Endothelial cell of umbilical vein (primary cell): ENCODE measurements at regions not wholly inside any gene's neighbourhood (a gene's known extent, or its start where the extent isn't known, plus 50 kb on each side); places are given as distances from the start of the nearest gene placed in this dataset.

Experiments
- BruUV-seq: library from RNA; stranded (reverse); fragments of 400-500 nt; replicated peaks from 2 replicates; lab custom pipeline; 2021; lab: Mats Ljungman, UMichigan
- CTCF ChIA-PET: fragments of 300-600, 350-600 bp; sonication (Branson Sonifier 250); formaldehyde crosslinking; loops from one replicate; lab custom pipeline; 2021; ENCODE audit warnings: antibody characterized with exemption, inconsistent platforms; lab: Charles Lee
- POLR2A ChIA-PET: fragments of 300-600, 350-600 bp; sonication (Branson Sonifier 250); formaldehyde crosslinking; loops from one replicate; lab custom pipeline; 2021; ENCODE audit warnings: antibody characterized with exemption, inconsistent platforms; lab: Charles Lee
- DNase-seq: peaks from one replicate; pipeline ENCODE4 v3.0.0-alpha.2; 2011; ENCODE audit warnings: low read depth, low spot score
- FAIRE-seq: peaks from 2 replicates; lab custom pipeline; 2011; peaks lifted over from hg19 to GRCh38; lab: Jason Lieb, UNC
- H2AFZ ChIP-seq: 2 replicates; pipeline ENCODE4 v1.6.0; 2012; ENCODE audit warnings: low read depth, low read length, control low read depth, inconsistent platforms
- H3K27ac ChIP-seq: 2 replicates; pipeline ENCODE4 v1.5.1; 2011; ENCODE audit warnings: low read depth, mild to moderate bottlenecking, control low read depth, low read length, moderate library complexity; ENCODE audit not compliant: insufficient read depth
- H3K27me3 ChIP-seq, 2 experiments: 2 replicates each; pipeline versions ENCODE4 v1.6.0 to v1.6.1; 2011; ENCODE audit warnings: low read length in 2 of 2, mixed read lengths in 1 of 2; ENCODE audit not compliant: control insufficient read depth in 2 of 2, insufficient read depth in 2 of 2
- H3K36me3 ChIP-seq, 2 experiments: 2 replicates in 1 of 2; 3 replicates in 1 of 2; pipeline ENCODE4 v1.5.1; 2011; ENCODE audit warnings: low read length in 2 of 2, mild to moderate bottlenecking in 1 of 2, moderate library complexity in 1 of 2; ENCODE audit not compliant: control insufficient read depth in 2 of 2, insufficient read depth in 2 of 2; ENCODE audit errors: extremely low read depth in 1 of 2
- H3K4me1 ChIP-seq: 3 replicates; pipeline ENCODE4 v1.5.1; 2011; ENCODE audit warnings: mild to moderate bottlenecking, low read length; ENCODE audit not compliant: control insufficient read depth, insufficient read depth; ENCODE audit errors: extremely low read depth
- H3K4me2 ChIP-seq: 2 replicates; pipeline ENCODE4 v1.6.1; 2011; ENCODE audit warnings: low read length, control low read depth, mixed read lengths; ENCODE audit not compliant: insufficient read depth
- H3K4me3 ChIP-seq, 3 experiments: fragments of 200-600 bp in 1 of 3; sonication (generic), shearing (Covaris generic) in 1 of 3; replicated peaks in 1 of 3; 2 replicates each; pipeline ENCODE4 v1.5.1; 2011 to 2016; ENCODE audit warnings: control low read depth in 3 of 3, low read length in 3 of 3, mild to moderate bottlenecking in 2 of 3, inconsistent platforms in 1 of 3, low read depth in 1 of 3, moderate library complexity in 1 of 3; ENCODE audit not compliant: insufficient read depth in 1 of 3
- H3K79me2 ChIP-seq: 2 replicates; pipeline ENCODE4 v1.6.0; 2012; ENCODE audit warnings: low read length, inconsistent platforms; ENCODE audit not compliant: control insufficient read depth, insufficient read depth
- H3K9ac ChIP-seq: replicated peaks from 2 replicates; pipeline ENCODE3; 2011; ENCODE audit warnings: low read length, control low read depth; ENCODE audit not compliant: insufficient read depth; ENCODE audit errors: extremely low read depth
- H3K9me1 ChIP-seq: replicated peaks from 3 replicates; pipeline ENCODE4 v1.6.0; 2011; ENCODE audit warnings: mild to moderate bottlenecking, low read length; ENCODE audit not compliant: control insufficient read depth, insufficient read depth; ENCODE audit errors: extremely low read depth
- H3K9me3 ChIP-seq: replicated peaks from 2 replicates; pipeline ENCODE4 v1.5.1; 2012; ENCODE audit warnings: low read length, inconsistent platforms; ENCODE audit not compliant: control insufficient read depth, insufficient read depth
- H4K20me1 ChIP-seq: replicated peaks from 2 replicates; pipeline ENCODE3; 2011; ENCODE audit warnings: mild to moderate bottlenecking, low read length; ENCODE audit not compliant: control insufficient read depth, insufficient read depth; ENCODE audit errors: extremely low read depth
- CTCF ChIP-seq, 2 donors: IDR thresholded peaks; 1 replicate in 1 of 2; 2 replicates in 1 of 2; pipeline ENCODE4 v1.5.1; 2011; ENCODE audit warnings: low read length in 2 of 2, mild to moderate bottlenecking in 2 of 2, moderate library complexity in 2 of 2, control low read depth in 1 of 2, inconsistent platforms in 1 of 2, low read depth in 1 of 2; ENCODE audit not compliant: insufficient read depth in 1 of 2; ENCODE audit errors: extremely low read depth in 1 of 2
- EZH2 ChIP-seq: IDR thresholded peaks from 2 replicates; pipeline ENCODE4 v1.6.1; 2012; ENCODE audit warnings: borderline replicate concordance, low read depth, mild to moderate bottlenecking, moderate library complexity, low read length, inconsistent platforms; ENCODE audit not compliant: severe bottlenecking
- FOS ChIP-seq: IDR thresholded peaks from 2 replicates; pipeline ENCODE4 v1.6.1; 2011; ENCODE audit warnings: mild to moderate bottlenecking, low read length, moderate library complexity, borderline replicate concordance; ENCODE audit not compliant: insufficient read depth
- JUN ChIP-seq: IDR thresholded peaks from 2 replicates; pipeline ENCODE4 v1.6.1; 2011; ENCODE audit warnings: borderline replicate concordance, low read depth; ENCODE audit not compliant: insufficient read length, insufficient read depth
- MAX ChIP-seq: IDR thresholded peaks from 2 replicates; pipeline ENCODE4 v1.6.1; 2011; ENCODE audit not compliant: insufficient read depth, insufficient read length
- MYC ChIP-seq: IDR thresholded peaks from one replicate; pipeline ENCODE4 v1.6.1; 2011; ENCODE audit warnings: mild to moderate bottlenecking, low read depth, low read length
- POLR2A ChIP-seq: IDR thresholded peaks from 2 replicates; pipeline ENCODE4 v1.6.1; 2012; ENCODE audit warnings: low read depth, mild to moderate bottlenecking, control low read depth, low read length
- POLR2AphosphoS5 ChIP-seq: IDR thresholded peaks from 2 replicates; pipeline ENCODE4 v1.6.1; 2012; ENCODE audit warnings: low read depth, mild to moderate bottlenecking, control low read depth, low read length, moderate library complexity; ENCODE audit not compliant: insufficient read depth
- dilution Hi-C: fragments of 300-500 bp; cut with MboI; formaldehyde crosslinking; loops from one replicate; pipeline ENCODE4 v1.15.0; 2019; ENCODE audit warnings: low sequenced_read_pairs; ENCODE audit not compliant: extremely low pct_ligation_motif_present
- intact Hi-C: fragments of 100-400 bp; cut with micrococcal nuclease; formaldehyde crosslinking; loops from one replicate; pipeline ENCODE4 v1.10.0; 2022

- intact Hi-C loops (no loop called here), dilution Hi-C loops (no loop called here)
- POLR2A ChIA-PET, result no interaction called here
- H3K4me1 ChIP-seq, result no peaks in the 10 kb centered on the region
- no peak overlapping the region for H3K4me3 ChIP-seq
- no TSS peak for BruUV-seq
- H3K36me3 ChIP-seq, result no peaks in the 10 kb centered on the region
- FAIRE-seq (no peak), DNase-seq (no peak)
- CTCF ChIA-PET, result interaction anchor here (0.9 to 1.3 kb wide), 2 partner anchors 12 to 13 kb away, joined by 3 read pairs; no protein-coding TSS in a partner anchor
- no peaks in the 10 kb centered on the region for H3K79me2 ChIP-seq
- TF ChIP-seq FOS, result no peak
- no peak for TF ChIP-seq POLR2AphosphoS5
- no peak for TF ChIP-seq POLR2A
- no peak for TF ChIP-seq CTCF (IDR thresholded peaks at IDR 0.05; ENCODE audit: extremely low read depth in 1 of 2, insufficient read depth in 1 of 2, low read depth in 1 of 2, low read length in 2 of 2)
- TF ChIP-seq JUN, result no peak
- TF ChIP-seq MAX, result no peak
- TF ChIP-seq MYC, result no peak
- no peak for TF ChIP-seq EZH2
- H3K4me2 ChIP-seq, result no peak overlapping the region
- H3K9me1 ChIP-seq, result no peaks in the 10 kb centered on the region
- H2AFZ ChIP-seq, result no peak overlapping the region
- H3K27me3 ChIP-seq, result no peaks in the 10 kb centered on the region
- H4K20me1 ChIP-seq, result no peaks in the 10 kb centered on the region
- no peak overlapping the region for H3K27ac ChIP-seq
- no peak overlapping the region for H3K9ac ChIP-seq
- H3K9me3 ChIP-seq, result no peaks in the 10 kb centered on the region
These were observed 59.6 kb downstream of the ACTBL2 start for GRCh38 chr5:57422993-57423392.
